ENCODE measurements at regions not wholly inside any gene's neighbourhood (a gene's known extent, or its start where the extent isn't known, plus 50 kb on each side); places are given as distances from the start of the nearest gene placed in this dataset.

- no peak for TF ChIP-seq CTCF (IDR thresholded peaks at IDR 0.05)
- no peak for TF ChIP-seq ZFX (IDR thresholded peaks at IDR 0.05; ENCODE audit: borderline replicate concordance)
Observed at GRCh38 chr11:80379620-80380278, 938.9 kb upstream of the TENM4 start.
